HEK293 (cell line): ENCODE measurements at regions not wholly inside any gene's neighbourhood (a gene's known extent, or its start where the extent isn't known, plus 50 kb on each side); places are given as distances from the start of the nearest gene placed in this dataset.

Experiments used
- CTCF ChIA-PET: fragments of 350-600 bp; formaldehyde crosslinking; extraction: SDS; loops from one replicate; lab custom pipeline; 2021; ENCODE audit warnings: antibody characterized with exemption; lab: Yijun Ruan, JAX
- POLR2A ChIA-PET: fragments of 300-600 bp; formaldehyde crosslinking; extraction: SDS; loops from one replicate; lab custom pipeline; 2020; ENCODE audit warnings: antibody characterized with exemption, inconsistent platforms; lab: Yijun Ruan, JAX
- H3K27ac ChIP-seq: fragments of 200-500 bp; sonication (Bioruptor generic); 2 replicates; pipeline ENCODE4 v1.5.1; 2014; ENCODE audit warnings: low read depth, low read length, control low read depth, inconsistent platforms; ENCODE audit errors: extremely low read depth
- H3K36me3 ChIP-seq, 2 experiments: fragments of 200-500 bp in 1 of 2; sonication (Bioruptor generic) in 1 of 2; 1 replicate in 1 of 2; 2 replicates in 1 of 2; pipeline ENCODE4 v1.5.1; 2014 to 2017; ENCODE audit warnings: inconsistent platforms in 2 of 2, low read length in 2 of 2; ENCODE audit not compliant: control insufficient read depth in 2 of 2, insufficient read depth in 1 of 2
- H3K4me1 ChIP-seq: fragments of 200-500 bp; sonication (Bioruptor generic); 2 replicates; pipeline ENCODE4 v1.5.1; 2014; ENCODE audit warnings: mild to moderate bottlenecking, low read length, inconsistent platforms; ENCODE audit not compliant: control insufficient read depth, insufficient read depth
- H3K4me3 ChIP-seq: 2 replicates; pipeline ENCODE4 v1.5.1; 2011; ENCODE audit warnings: low read depth, mild to moderate bottlenecking, control low read depth, low read length, moderate library complexity
- H3K9me3 ChIP-seq: fragments of 200-500 bp; sonication (Bioruptor generic); 2 replicates; pipeline ENCODE4 v1.5.1; 2014; ENCODE audit warnings: low read depth, low read length, inconsistent platforms; ENCODE audit not compliant: control insufficient read depth, insufficient read depth
- KLF10 ChIP-seq: fragments of 450-650 bp; IDR thresholded peaks from 2 replicates; pipeline ENCODE4 v1.5.1; 2018; ENCODE audit warnings: missing biosample characterization, mild to moderate bottlenecking, missing genetic modification characterization
- SETDB1 ChIP-seq: IDR thresholded peaks from one replicate; pipeline ENCODE4 v1.6.1; 2017; ENCODE audit warnings: mild to moderate bottlenecking, low read length, moderate library complexity, mixed read lengths; ENCODE audit not compliant: insufficient read length
- TCF7L2 ChIP-seq: IDR thresholded peaks from 2 replicates; pipeline ENCODE4 v1.6.1; 2011; ENCODE audit warnings: low read depth, mild to moderate bottlenecking, inconsistent platforms, low read length, moderate library complexity, borderline replicate concordance
- ZBTB17 ChIP-seq: fragments of 450-650 bp; formaldehyde crosslinking; IDR thresholded peaks from 2 replicates; pipeline ENCODE4 v1.5.1; 2016; ENCODE audit warnings: missing biosample characterization, missing genetic modification characterization
- ZNF221 ChIP-seq: fragments of 450-650 bp; formaldehyde crosslinking; IDR thresholded peaks from 2 replicates; pipeline ENCODE4 v1.5.1; 2017; ENCODE audit warnings: missing biosample characterization, missing genetic modification characterization, borderline replicate concordance
- ZNF223 ChIP-seq: fragments of 450-650 bp; formaldehyde crosslinking; IDR thresholded peaks from 2 replicates; pipeline ENCODE4 v1.5.1; 2016; ENCODE audit warnings: missing biosample characterization, missing genetic modification characterization
- ZNF266 ChIP-seq: fragments of 450-650 bp; formaldehyde crosslinking; IDR thresholded peaks from 2 replicates; pipeline ENCODE4 v1.5.1; 2016; ENCODE audit warnings: missing biosample characterization, missing genetic modification characterization, low read depth
- ZNF426 ChIP-seq: fragments of 450-650 bp; formaldehyde crosslinking; IDR thresholded peaks from 2 replicates; pipeline ENCODE4 v1.5.1; 2017; ENCODE audit warnings: missing biosample characterization, missing genetic modification characterization, mild to moderate bottlenecking, inconsistent platforms, moderate library complexity
- ZNF530 ChIP-seq: fragments of 450-650 bp; formaldehyde crosslinking; IDR thresholded peaks from 2 replicates; pipeline ENCODE4 v1.5.1; 2016; ENCODE audit warnings: low read depth, missing biosample characterization, missing genetic modification characterization
- ZNF623 ChIP-seq: fragments of 450-650 bp; formaldehyde crosslinking; IDR thresholded peaks from 2 replicates; pipeline ENCODE4 v1.5.1; 2016; ENCODE audit warnings: missing biosample characterization, missing genetic modification characterization
- ZNF629 ChIP-seq: fragments of 450-650 bp; formaldehyde crosslinking; IDR thresholded peaks from 2 replicates; pipeline ENCODE4 v1.5.1; 2017; ENCODE audit warnings: missing biosample characterization, missing genetic modification characterization
- ZXDB ChIP-seq: fragments of 450-650 bp; formaldehyde crosslinking; IDR thresholded peaks from 2 replicates; pipeline ENCODE4 v1.5.1; 2016; ENCODE audit warnings: missing biosample characterization, missing genetic modification characterization
- TF ChIP-seq, protein P1 (sequence below): fragments of 450-650 bp; formaldehyde crosslinking; IDR thresholded peaks from 2 replicates; pipeline ENCODE4 v1.5.1; 2016; ENCODE audit warnings: missing biosample characterization, missing genetic modification characterization
- TF ChIP-seq, protein P2 (sequence below): fragments of 450-650 bp; formaldehyde crosslinking; IDR thresholded peaks from 2 replicates; pipeline ENCODE4 v1.5.1; 2017; ENCODE audit warnings: missing biosample characterization, missing genetic modification characterization

- Histone ChIP-seq H3K36me3 (peaks cover 0 to 18% of the 10 kb centered on the region in 2 experiments; a peak in 1 of 3 replicates), H3K27ac (no peak overlapping the region), H3K9me3 (no peaks in the 10 kb centered on the region), H3K4me1 (no peaks in the 10 kb centered on the region), H3K4me3 (no peak overlapping the region)
- ChIA-PET CTCF (interaction anchor here (0.6 to 1.5 kb wide), 3 partner anchors 12 to 495 kb away, joined by 3 to 6 read pairs (median 4); no protein-coding TSS in a partner anchor), POLR2A (no interaction called here)
- TF ChIP-seq, protein P1, sequence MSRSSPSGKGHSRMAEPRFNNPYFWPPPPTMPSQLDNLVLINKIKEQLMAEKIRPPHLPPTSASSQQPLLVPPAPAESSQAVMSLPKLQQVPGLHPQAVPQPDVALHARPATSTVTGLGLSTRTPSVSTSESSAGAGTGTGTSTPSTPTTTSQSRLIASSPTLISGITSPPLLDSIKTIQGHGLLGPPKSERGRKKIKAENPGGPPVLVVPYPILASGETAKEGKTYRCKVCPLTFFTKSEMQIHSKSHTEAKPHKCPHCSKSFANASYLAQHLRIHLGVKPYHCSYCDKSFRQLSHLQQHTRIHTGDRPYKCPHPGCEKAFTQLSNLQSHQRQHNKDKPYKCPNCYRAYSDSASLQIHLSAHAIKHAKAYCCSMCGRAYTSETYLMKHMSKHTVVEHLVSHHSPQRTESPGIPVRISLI = no peak
- TF ChIP-seq KLF10 (tag by site-specific recombination) (no peak), ZNF426 (tag by site-specific recombination) (no peak), TCF7L2 (no peak)
Observed at GRCh38 chr1:239909898-239910297, 181.8 kb upstream of the FMN2 start.

- TF ChIP-seq, protein P2, sequence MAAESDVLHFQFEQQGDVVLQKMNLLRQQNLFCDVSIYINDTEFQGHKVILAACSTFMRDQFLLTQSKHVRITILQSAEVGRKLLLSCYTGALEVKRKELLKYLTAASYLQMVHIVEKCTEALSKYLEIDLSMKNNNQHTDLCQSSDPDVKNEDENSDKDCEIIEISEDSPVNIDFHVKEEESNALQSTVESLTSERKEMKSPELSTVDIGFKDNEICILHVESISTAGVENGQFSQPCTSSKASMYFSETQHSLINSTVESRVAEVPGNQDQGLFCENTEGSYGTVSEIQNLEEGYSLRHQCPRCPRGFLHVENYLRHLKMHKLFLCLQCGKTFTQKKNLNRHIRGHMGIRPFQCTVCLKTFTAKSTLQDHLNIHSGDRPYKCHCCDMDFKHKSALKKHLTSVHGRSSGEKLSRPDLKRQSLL (tag by site-specific recombination) = no peak
- peak; percentile 56; the same call in 1 of the 2 replicates for TF ChIP-seq ZBTB17
- Histone ChIP-seq H3K9me3 (no peaks in the 10 kb centered on the region), H3K27ac (no peak overlapping the region), H3K36me3 (peaks cover 0 to 16% of the 10 kb centered on the region in 2 experiments; a peak in 1 of 3 replicates), H3K4me3 (no peak overlapping the region), H3K4me1 (no peaks in the 10 kb centered on the region)
- CTCF ChIA-PET = interaction anchor here (0.6 to 1.0 kb wide), 3 partner anchors 16 to 506 kb away, joined by 3 to 6 read pairs (median 4); no protein-coding TSS in a partner anchor
- POLR2A ChIA-PET = no interaction called here
Observed at GRCh38 chr1:239912471-239912870, 179.2 kb upstream of the FMN2 start.

DNA sequence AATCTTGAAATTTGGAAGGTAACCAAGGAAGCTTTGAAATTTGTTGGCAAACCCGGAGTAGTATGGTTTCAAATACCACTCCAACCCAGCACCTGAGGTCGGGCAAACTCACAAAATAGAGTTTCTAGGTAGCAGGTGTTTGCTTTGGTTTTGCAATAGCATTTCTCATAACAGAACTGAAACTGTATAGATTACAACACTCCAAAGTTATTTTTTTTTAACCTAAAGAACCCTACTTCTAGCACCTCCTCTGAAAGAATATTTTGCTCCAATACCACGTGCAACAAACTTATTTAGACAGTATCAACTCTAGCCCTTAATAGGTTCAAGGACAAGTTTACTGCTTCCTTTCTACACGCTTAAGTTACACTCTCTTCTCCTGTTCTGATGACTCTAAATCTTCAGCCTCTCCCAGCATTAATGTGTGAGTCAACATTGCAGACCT, 178.5 kb upstream of the FMN2 start:
- Histone ChIP-seq H3K27ac (no peak overlapping the region), H3K4me3 (no peak overlapping the region), H3K4me1 (no peaks in the 10 kb centered on the region), H3K36me3 (peaks cover 0 to 9% of the 10 kb centered on the region in 2 experiments; a peak in 1 of 3 replicates), H3K9me3 (no peaks in the 10 kb centered on the region)
- POLR2A ChIA-PET = no interaction called here
- CTCF ChIA-PET = interaction anchor here (0.7 kb wide), 3 partner anchors 17 to 746 kb away, joined by 3 to 5 read pairs (median 4); no protein-coding TSS in a partner anchor
- no peak for TF ChIP-seq ZNF266 (tag by site-specific recombination)

- Histone ChIP-seq H3K9me3 (no peaks in the 10 kb centered on the region), H3K4me3 (no peak overlapping the region), H3K36me3 (no peaks in the 10 kb centered on the region), H3K27ac (no peak overlapping the region), H3K4me1 (no peaks in the 10 kb centered on the region)
- ChIA-PET POLR2A (no interaction called here), CTCF (interaction anchor here (0.7 to 1.5 kb wide), 2 partner anchors 37 to 62 kb away, joined by 4 to 5 read pairs; no protein-coding TSS in a partner anchor)
- no peak for TF ChIP-seq ZNF221 (tag by site-specific recombination)
- TF ChIP-seq SETDB1 = no peak
- no peak for TF ChIP-seq ZNF223 (tag by site-specific recombination)
- no peak for TF ChIP-seq ZXDB (tag by site-specific recombination)
- no peak for TF ChIP-seq ZNF623 (tag by site-specific recombination)
- no peak for TF ChIP-seq ZNF629 (tag by site-specific recombination)
- TF ChIP-seq ZNF530 (tag by site-specific recombination) = no peak
- TF ChIP-seq, all 188 proteins: peak for 0
Observed at GRCh38 chr1:239914751-239915231, 176.9 kb upstream of the FMN2 start.
